ENCODE measurements at regions not wholly inside any gene's neighbourhood (a gene's known extent, or its start where the extent isn't known, plus 50 kb on each side); places are given as distances from the start of the nearest gene placed in this dataset.

- CTCF ChIA-PET = no interaction called here
- H3K4me1 ChIP-seq = peaks cover 11% of the 10 kb centered on the region; the same call in 1 of the 3 replicates
Observed at GRCh38 chr12:92365836-92366235, 220.2 kb upstream of the BTG1 start.

GRCh38 chr12:92365333-92365732 is 219.7 kb upstream of the BTG1 start:
- ATAC-seq = no peak
- Histone ChIP-seq H3K4me3 (no peak overlapping the region), H3K4me1 (peaks cover 11% of the 10 kb centered on the region; the same call in 1 of the 3 replicates), H3K9me3 (no peaks in the 10 kb centered on the region), H3K27ac (no peak overlapping the region), H3K4me2 (no peak overlapping the region)
- no peak for TF ChIP-seq POLR2AphosphoS2 (conservative IDR thresholded peaks at IDR 0.05; ENCODE audit: low read length)
- TF ChIP-seq HOXB13 (CRISPR knock-in tag; IDR thresholded peaks at IDR 0.05; ENCODE audit: low read depth) = no peak
- TF ChIP-seq EHF (CRISPR knock-in tag; IDR thresholded peaks at IDR 0.05) = no peak
- TF ChIP-seq TP53 (CRISPR knock-in tag; IDR thresholded peaks at IDR 0.05) = no peak
- TF ChIP-seq, protein P1, sequence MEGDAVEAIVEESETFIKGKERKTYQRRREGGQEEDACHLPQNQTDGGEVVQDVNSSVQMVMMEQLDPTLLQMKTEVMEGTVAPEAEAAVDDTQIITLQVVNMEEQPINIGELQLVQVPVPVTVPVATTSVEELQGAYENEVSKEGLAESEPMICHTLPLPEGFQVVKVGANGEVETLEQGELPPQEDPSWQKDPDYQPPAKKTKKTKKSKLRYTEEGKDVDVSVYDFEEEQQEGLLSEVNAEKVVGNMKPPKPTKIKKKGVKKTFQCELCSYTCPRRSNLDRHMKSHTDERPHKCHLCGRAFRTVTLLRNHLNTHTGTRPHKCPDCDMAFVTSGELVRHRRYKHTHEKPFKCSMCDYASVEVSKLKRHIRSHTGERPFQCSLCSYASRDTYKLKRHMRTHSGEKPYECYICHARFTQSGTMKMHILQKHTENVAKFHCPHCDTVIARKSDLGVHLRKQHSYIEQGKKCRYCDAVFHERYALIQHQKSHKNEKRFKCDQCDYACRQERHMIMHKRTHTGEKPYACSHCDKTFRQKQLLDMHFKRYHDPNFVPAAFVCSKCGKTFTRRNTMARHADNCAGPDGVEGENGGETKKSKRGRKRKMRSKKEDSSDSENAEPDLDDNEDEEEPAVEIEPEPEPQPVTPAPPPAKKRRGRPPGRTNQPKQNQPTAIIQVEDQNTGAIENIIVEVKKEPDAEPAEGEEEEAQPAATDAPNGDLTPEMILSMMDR (IDR thresholded peaks at IDR 0.05) = no peak
- no peak for TF ChIP-seq CEBPB (IDR thresholded peaks at IDR 0.05)
- TF ChIP-seq RNF2 (IDR thresholded peaks at IDR 0.05; ENCODE audit: borderline replicate concordance, low read depth) = no peak
- no peak for TF ChIP-seq HOXA7 (CRISPR knock-in tag; IDR thresholded peaks at IDR 0.05)
- TF ChIP-seq NR3C1 (IDR thresholded peaks at IDR 0.05) = no peak
- TF ChIP-seq BHLHE40 (IDR thresholded peaks at IDR 0.05; ENCODE audit: low read depth, low read length) = no peak
- no peak for TF ChIP-seq ZC3H11A (IDR thresholded peaks at IDR 0.05)
- TF ChIP-seq MAZ (IDR thresholded peaks at IDR 0.05; ENCODE audit: borderline replicate concordance, low read depth, low read length) = no peak
- no peak for TF ChIP-seq RCOR1 (IDR thresholded peaks at IDR 0.05; ENCODE audit: low read depth, low read length)
- TF ChIP-seq ZNF302 (CRISPR knock-in tag; IDR thresholded peaks at IDR 0.05) = no peak
- TF ChIP-seq REST (IDR thresholded peaks at IDR 0.05) = no peak
- TF ChIP-seq, protein P2, sequence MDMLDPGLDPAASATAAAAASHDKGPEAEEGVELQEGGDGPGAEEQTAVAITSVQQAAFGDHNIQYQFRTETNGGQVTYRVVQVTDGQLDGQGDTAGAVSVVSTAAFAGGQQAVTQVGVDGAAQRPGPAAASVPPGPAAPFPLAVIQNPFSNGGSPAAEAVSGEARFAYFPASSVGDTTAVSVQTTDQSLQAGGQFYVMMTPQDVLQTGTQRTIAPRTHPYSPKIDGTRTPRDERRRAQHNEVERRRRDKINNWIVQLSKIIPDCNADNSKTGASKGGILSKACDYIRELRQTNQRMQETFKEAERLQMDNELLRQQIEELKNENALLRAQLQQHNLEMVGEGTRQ (IDR thresholded peaks at IDR 0.05) = no peak
- no peak for TF ChIP-seq SREBF2 (IDR thresholded peaks at IDR 0.05)
- no peak for TF ChIP-seq FOSB (CRISPR knock-in tag; IDR thresholded peaks at IDR 0.05)
- no peak for FAIRE-seq
- POLR2A ChIA-PET = no interaction called here
- no peak for DNase-seq (ENCODE audit: low read depth in 1 of 2, low spot score in 1 of 2)
- WGBS (ENCODE audit: missing lambda C conversion rate) = 76% methylated on average over 1 of the region's 1 CpG
- CTCF ChIA-PET = interaction anchor here (0.9 kb wide), 1 partner anchor 221 kb away, joined by 3 read pairs; no protein-coding TSS in a partner anchor

More at GRCh38 chr12:92365836-92366235, 220.2 kb upstream of the BTG1 start:
- TF ChIP-seq KDM5A (IDR thresholded peaks at IDR 0.05) (no peak), RAD21 (conservative IDR thresholded peaks at IDR 0.05 in 1 of 2, IDR thresholded peaks at IDR 0.05 in 1 of 2) (no peak), HES2 (IDR thresholded peaks at IDR 0.05) (no peak), JUN (IDR thresholded peaks at IDR 0.05) (no peak), POLR2A (IDR thresholded peaks at IDR 0.05; ENCODE audit: low read length) (no peak)
- ATAC-seq (no peak), FAIRE-seq (peak; percentile 23), DNase-seq (ENCODE audit: low read depth in 1 of 2, low spot score in 1 of 2) (no peak)
- H3K27ac ChIP-seq = no peak overlapping the region
- WGBS (ENCODE audit: missing lambda C conversion rate) = 87% methylated on average over 2 of the region's 2 CpGs
- POLR2A ChIA-PET = no interaction called here
- H3K4me3 ChIP-seq = no peak overlapping the region
- no peak overlapping the region for H3K4me2 ChIP-seq
- no peaks in the 10 kb centered on the region for H3K9me3 ChIP-seq

Measured in A549 (cell line).